DMS153 treated with DMSO at 0.1 percent for 48 hours (cell line): ENCODE measurements at regions not wholly inside any gene's neighbourhood (a gene's known extent, or its start where the extent isn't known, plus 50 kb on each side); places are given as distances from the start of the nearest gene placed in this dataset.

Experiments
- DNase-seq: peaks from one replicate; lab custom pipeline; 2025; ENCODE audit not compliant: unreplicated experiment; lab: John Stamatoyannopoulos, UW

- DNase-seq: no peak
These were observed 189.4 kb downstream of the FNDC1 start for GRCh38 chr6:159358562-159358961.

DNA sequence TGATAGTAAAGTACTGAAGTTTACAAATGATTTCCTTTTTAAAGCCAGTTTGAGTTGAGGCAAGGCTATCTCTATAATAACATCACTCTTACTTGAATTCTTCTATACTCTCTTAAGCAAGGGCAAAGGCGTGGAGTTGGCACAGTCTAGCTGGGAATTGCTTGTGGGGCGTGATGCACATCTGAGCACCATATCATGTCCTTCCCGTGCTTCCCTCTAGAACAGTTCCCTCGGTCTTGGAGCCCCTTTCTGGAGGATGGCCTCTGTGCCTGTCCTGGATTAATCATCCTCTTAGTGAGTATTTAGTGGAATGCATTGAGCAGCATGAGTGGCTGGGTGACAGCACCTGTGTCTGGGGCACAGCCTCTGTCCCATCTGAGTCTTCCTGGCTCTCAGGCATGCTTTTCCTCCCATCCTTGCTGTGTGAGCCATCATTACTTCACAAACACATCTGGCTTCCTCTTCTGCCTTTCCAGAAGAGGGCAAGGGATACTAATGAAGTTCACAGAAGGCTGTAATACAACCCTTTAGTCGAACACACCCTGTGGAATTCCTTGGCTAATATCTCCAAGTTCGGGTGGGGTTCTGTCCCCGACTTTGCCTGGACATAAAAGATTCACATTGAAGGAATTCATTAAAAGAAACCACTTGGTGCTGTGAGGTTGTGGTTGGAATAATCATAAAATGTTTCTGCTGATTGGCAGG is 188.2 kb downstream of the FNDC1 start:
- DNase-seq: no peak

GRCh38 chr6:159353193-159353592 is 184.0 kb downstream of the FNDC1 start:
- no peak for DNase-seq

- no peak for DNase-seq
These were observed 182.5 kb downstream of the FNDC1 start for GRCh38 chr6:159351707-159352106.

DNA sequence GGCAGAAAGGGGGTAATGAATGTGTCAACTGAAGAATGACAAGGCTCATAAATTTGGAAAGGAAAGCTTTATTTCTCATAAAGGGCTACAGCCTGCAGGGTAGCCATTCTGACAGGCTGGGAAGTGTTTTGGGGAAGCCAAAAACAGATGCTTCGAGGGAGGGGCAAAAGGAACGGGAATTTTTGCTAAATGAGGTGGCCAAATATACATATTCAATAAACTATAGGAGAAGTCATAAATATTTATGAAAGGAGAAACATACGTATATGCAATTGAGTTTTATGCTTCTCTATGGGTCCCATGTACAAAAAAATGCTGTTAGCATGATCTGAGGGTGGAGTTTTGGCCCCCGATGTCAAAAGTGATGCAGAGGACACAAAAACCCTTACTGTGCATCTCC is 180.7 kb downstream of the FNDC1 start:
- no peak for DNase-seq

- DNase-seq: no peak
These were observed 174.5 kb downstream of the FNDC1 start for GRCh38 chr6:159343709-159344108.

DNA sequence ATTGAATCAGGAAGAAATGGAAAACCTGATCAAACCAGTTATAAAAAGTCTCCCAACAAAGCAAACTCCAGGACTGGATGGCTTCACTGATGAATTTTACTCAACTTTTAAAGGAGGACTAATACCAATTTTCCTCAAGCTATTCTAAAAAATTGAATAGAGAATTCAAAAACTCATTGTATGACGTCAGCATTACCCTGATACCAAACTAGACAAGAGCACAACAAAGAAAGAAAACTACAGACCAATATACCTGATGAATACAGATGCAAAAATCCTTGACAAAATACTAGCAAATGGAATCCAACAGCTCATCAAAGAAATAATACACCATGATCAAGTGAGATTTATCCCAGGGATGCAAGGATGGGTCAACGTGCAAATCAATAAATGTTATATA is 172.9 kb downstream of the FNDC1 start:
- no peak for DNase-seq

DNA sequence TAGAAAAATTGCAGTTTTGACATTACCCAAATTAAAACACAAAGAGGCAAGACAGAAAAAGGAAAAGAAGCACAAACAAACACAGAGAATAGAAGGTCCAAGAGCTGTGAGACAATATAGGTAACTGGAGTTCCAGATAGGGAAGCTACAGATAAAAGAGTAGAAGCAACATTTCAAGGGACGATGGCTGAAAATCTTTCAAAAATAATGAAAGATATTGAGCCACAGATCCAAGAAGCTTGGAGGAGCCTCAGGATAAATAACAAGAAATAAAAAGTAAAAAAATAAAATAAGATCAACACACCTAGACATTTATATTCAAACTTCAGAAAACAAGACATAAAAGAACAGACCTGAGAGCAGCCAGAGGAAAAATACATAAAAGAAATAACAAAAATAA is 164.9 kb downstream of the FNDC1 start:
- no peak for DNase-seq

DNA sequence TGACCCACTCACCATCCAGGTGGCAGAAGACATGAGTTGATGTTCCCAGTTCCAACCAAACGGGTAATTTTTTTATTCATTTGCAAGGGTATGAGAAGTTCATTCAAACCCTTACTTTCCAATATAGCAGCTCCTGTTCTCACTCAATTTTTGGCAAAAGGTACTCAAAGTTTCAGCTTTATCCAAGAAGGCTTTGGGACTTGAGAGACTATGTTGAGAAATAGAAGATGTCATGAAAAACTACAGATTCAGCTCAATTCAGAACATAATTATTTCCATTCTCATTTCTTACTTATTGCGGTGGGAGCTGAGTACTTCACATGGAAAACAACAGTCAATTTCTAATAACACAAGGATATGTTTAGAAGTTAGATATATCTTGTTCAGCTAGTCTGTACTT is 162.3 kb downstream of the FNDC1 start:
- no peak for DNase-seq

DNA sequence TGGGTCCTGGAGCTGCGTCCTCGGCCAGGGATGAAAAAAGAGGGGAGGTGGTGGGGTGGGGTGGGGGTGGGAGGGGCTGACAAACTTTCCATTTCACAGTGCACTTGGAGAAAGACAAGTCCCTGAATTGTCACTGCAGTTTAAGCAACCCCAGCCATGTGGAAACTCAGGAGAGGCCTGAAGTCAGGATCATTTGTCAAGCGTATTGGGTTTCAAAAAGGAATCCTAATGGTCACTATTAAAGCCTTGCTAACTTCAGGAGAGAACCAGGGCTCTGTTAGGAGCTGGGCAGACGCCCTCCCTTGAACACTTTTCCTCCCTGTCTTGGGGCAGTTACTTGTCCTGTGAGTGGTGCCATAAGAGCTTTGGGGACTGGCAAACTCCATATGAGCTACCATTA is 159.9 kb downstream of the FNDC1 start:
- DNase-seq: no peak

DNA sequence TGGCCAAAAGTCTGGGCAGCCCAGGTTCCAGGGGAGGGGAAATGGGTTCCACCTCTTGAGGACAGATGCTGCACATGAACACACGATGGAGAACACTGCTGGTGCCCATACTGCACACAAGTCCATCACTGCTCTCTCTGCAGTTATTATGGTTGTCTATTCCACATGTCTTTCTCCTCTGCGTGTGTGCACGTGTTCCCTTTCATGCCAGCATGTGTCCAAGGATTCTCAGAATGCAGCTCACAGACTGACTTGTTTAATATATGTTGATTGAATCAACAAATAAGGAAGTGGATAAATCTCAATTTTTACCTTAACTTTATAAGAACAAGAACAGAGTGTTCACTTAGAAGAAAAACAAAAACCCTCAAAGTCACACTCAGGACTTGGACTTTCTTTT is 158.9 kb downstream of the FNDC1 start:
- DNase-seq: no peak

DNA sequence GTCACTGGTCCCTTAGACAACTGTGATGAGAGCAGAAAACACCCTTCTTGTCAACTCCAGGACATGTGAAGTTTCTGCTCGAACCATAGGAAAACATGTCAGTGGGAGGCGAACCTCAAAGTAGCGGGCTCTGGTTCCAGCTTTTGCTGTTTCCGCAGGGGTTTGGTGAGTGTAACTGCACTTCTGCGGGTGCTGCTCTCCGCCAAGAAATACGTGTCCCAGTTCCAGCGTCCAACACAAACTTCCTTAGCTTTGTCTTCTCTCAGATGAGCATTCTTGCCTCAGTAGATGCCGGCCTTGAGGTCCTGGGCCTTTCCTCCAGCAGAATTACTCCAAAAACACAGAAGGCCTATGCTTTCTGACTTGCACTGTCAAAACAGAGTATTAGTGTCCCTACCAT is 156.3 kb downstream of the FNDC1 start:
- no peak for DNase-seq

- DNase-seq: no peak
These were observed 155.4 kb downstream of the FNDC1 start for GRCh38 chr6:159324596-159324995.
